GM21360 (cell line): ENCODE measurements at regions not wholly inside any gene's neighbourhood (a gene's known extent, or its start where the extent isn't known, plus 50 kb on each side); places are given as distances from the start of the nearest gene placed in this dataset.

Experiments used
- ATAC-seq: cut with Tn5 transposase; IDR thresholded peaks from one replicate; pipeline ENCODE4 v1.9.1; 2021; ENCODE audit warnings: mild to moderate bottlenecking, moderate library complexity; ENCODE audit not compliant: unreplicated experiment

GRCh38 chr7:88442413-88442812, 135.7 kb upstream of the STEAP4 start:
- no peak for ATAC-seq

- peak; percentile 77 for ATAC-seq
Observed at GRCh38 chr7:88437132-88437531, 130.4 kb upstream of the STEAP4 start.

GRCh38 chr7:88432301-88432700, 125.6 kb upstream of the STEAP4 start:
- no peak for ATAC-seq

GRCh38 chr7:88431882-88432281, 125.2 kb upstream of the STEAP4 start:
- no peak for ATAC-seq

- ATAC-seq, result no peak
Observed at GRCh38 chr7:88429382-88429781, 122.7 kb upstream of the STEAP4 start.

GRCh38 chr7:88402529-88402928, 95.8 kb upstream of the STEAP4 start:
- no peak for ATAC-seq

GRCh38 chr7:88401009-88401623, 94.4 kb upstream of the STEAP4 start:
- ATAC-seq, result peak; percentile 50

GRCh38 chr7:88399696-88400240, 93.1 kb upstream of the STEAP4 start:
- no peak for ATAC-seq

- ATAC-seq, result no peak
Observed at GRCh38 chr7:88399036-88399435, 92.3 kb upstream of the STEAP4 start.

- no peak for ATAC-seq
Observed at GRCh38 chr7:88398459-88398858, 91.8 kb upstream of the STEAP4 start.

GRCh38 chr7:88396948-88397322, 90.2 kb upstream of the STEAP4 start:
- ATAC-seq, result no peak

- peak; percentile 85 for ATAC-seq
Observed at GRCh38 chr7:88396295-88396947, 89.7 kb upstream of the STEAP4 start.

GRCh38 chr7:88395715-88396114, 89.0 kb upstream of the STEAP4 start:
- no peak for ATAC-seq

GRCh38 chr7:88391247-88391646, 84.6 kb upstream of the STEAP4 start:
- ATAC-seq, result no peak

GRCh38 chr7:88387368-88387767, 80.7 kb upstream of the STEAP4 start:
- no peak for ATAC-seq

GRCh38 chr7:88386665-88387156, 80.0 kb upstream of the STEAP4 start:
- ATAC-seq, result no peak

GRCh38 chr7:88377434-88377833, 70.7 kb upstream of the STEAP4 start:
- no peak for ATAC-seq

GRCh38 chr7:88368686-88369085, 62.0 kb upstream of the STEAP4 start:
- ATAC-seq, result no peak

GRCh38 chr7:88366845-88367244, 60.2 kb upstream of the STEAP4 start:
- ATAC-seq, result no peak

GRCh38 chr7:88363869-88364268, 57.2 kb upstream of the STEAP4 start:
- no peak for ATAC-seq

GRCh38 chr7:88363249-88363648, 56.6 kb upstream of the STEAP4 start:
- no peak for ATAC-seq

- ATAC-seq, result no peak
Observed at GRCh38 chr7:88361357-88361756, 54.7 kb upstream of the STEAP4 start.
